22Rv1 (cell line): ENCODE measurements at regions not wholly inside any gene's neighbourhood (a gene's known extent, or its start where the extent isn't known, plus 50 kb on each side); places are given as distances from the start of the nearest gene placed in this dataset.

Experiments
- H3K27ac ChIP-seq: fragments of 450-650 bp; 2 replicates; pipeline ENCODE4 v1.5.1; 2017
- CTCF ChIP-seq: fragments of 450-650 bp; IDR thresholded peaks from 2 replicates; pipeline ENCODE4 v1.5.1; 2017; ENCODE audit warnings: mild to moderate bottlenecking
- ZFX ChIP-seq: fragments of 450-650 bp; IDR thresholded peaks from 2 replicates; pipeline ENCODE4 v1.6.1; 2017; ENCODE audit warnings: antibody characterized with exemption, borderline replicate concordance

- TF ChIP-seq CTCF (no peak), ZFX (no peak)
- no peak overlapping the region for H3K27ac ChIP-seq
Observed at GRCh38 chr12:28629691-28630090, 439.4 kb downstream of the CCDC91 start.

- no peak for TF ChIP-seq CTCF
- no peak for TF ChIP-seq ZFX
- no peak overlapping the region for H3K27ac ChIP-seq
Observed at GRCh38 chr12:28631831-28632230, 441.6 kb downstream of the CCDC91 start.

- H3K27ac ChIP-seq = no peak overlapping the region
- TF ChIP-seq ZFX (no peak), CTCF (no peak)
Observed at GRCh38 chr12:28640519-28640918, 450.3 kb downstream of the CCDC91 start.

GRCh38 chr12:28645436-28645835 is 455.2 kb downstream of the CCDC91 start:
- TF ChIP-seq CTCF (no peak), ZFX (no peak)
- no peak overlapping the region for H3K27ac ChIP-seq

- no peak overlapping the region for H3K27ac ChIP-seq
- TF ChIP-seq ZFX = no peak
- TF ChIP-seq CTCF = no peak
Observed at GRCh38 chr12:28645891-28646290, 455.6 kb downstream of the CCDC91 start.

GRCh38 chr12:28650906-28651305 is 460.6 kb downstream of the CCDC91 start:
- TF ChIP-seq ZFX (no peak), CTCF (no peak)
- no peak overlapping the region for H3K27ac ChIP-seq

- H3K27ac ChIP-seq = no peak overlapping the region
- TF ChIP-seq ZFX (no peak), CTCF (no peak)
Observed at GRCh38 chr12:28652239-28652638, 462.0 kb downstream of the CCDC91 start.
